GM12873 (cell line): ENCODE measurements at regions not wholly inside any gene's neighbourhood (a gene's known extent, or its start where the extent isn't known, plus 50 kb on each side); places are given as distances from the start of the nearest gene placed in this dataset.

Experiments
- TF ChIP-seq, protein P1 (sequence below): IDR thresholded peaks from 2 replicates; pipeline ENCODE4 v1.5.1; 2012; ENCODE audit warnings: low read depth, mild to moderate bottlenecking, moderate library complexity, low read length, control low read depth; ENCODE audit not compliant: insufficient read depth; ENCODE audit errors: missing control alignments

DNA sequence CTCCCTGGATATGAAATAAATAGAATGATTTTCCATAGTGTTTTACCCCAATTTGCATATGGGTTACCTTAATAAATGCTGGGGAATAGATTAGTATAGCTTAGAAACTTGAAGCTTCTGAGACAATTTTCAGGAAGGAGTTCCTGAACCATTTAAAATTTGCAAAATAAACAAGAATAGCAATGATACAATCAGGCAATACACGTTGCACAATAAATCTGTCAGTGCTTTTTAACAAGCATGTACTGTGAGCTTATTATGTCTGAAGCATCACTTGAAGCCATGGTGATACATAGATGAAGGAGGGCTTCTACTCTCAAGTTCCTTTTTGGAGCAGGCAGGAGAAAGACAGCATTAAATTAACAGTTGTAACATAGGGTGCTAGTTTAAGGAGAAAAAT lies 84.2 kb upstream of the WDFY3 start:
- TF ChIP-seq, protein P1, sequence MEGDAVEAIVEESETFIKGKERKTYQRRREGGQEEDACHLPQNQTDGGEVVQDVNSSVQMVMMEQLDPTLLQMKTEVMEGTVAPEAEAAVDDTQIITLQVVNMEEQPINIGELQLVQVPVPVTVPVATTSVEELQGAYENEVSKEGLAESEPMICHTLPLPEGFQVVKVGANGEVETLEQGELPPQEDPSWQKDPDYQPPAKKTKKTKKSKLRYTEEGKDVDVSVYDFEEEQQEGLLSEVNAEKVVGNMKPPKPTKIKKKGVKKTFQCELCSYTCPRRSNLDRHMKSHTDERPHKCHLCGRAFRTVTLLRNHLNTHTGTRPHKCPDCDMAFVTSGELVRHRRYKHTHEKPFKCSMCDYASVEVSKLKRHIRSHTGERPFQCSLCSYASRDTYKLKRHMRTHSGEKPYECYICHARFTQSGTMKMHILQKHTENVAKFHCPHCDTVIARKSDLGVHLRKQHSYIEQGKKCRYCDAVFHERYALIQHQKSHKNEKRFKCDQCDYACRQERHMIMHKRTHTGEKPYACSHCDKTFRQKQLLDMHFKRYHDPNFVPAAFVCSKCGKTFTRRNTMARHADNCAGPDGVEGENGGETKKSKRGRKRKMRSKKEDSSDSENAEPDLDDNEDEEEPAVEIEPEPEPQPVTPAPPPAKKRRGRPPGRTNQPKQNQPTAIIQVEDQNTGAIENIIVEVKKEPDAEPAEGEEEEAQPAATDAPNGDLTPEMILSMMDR: no peak

DNA sequence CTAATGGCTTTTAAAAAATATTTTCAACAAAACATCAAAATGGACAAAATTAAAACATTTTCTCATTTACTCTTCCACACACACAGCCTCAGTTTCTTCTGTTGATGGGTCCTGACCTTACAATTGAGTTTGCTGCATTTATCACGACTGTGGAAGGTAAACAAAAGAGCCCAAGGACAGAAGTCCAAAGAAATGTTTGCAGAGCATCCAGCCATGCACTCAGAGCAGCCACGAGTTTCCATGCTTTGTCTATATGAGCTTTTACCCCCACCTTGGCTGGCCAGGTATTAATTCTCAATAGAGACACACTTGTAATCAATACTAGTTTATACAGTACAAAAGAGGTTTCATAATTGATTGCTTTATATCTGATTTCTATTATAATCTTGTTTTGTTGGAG lies 85.0 kb upstream of the WDFY3 start:
- TF ChIP-seq, protein P1: no peak

DNA sequence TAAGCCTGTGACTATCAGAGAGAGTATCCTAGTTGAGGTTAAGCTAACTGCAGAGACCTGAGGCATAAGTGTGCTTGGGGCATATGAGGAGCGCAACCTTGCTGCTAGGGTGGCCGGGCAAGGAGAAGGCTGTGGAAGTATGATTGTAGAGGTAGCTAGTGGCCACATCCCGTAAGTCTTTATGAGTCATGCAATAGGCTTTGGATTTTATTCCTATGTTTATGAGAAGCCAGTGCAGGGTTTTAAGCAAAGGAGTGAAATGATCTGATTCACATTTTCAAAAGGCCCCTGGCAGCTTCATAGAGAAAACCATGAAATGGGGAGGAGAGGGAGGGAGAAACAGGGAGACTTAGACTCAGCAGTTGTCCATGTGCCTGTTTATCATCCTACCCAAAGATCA lies 92.1 kb upstream of the WDFY3 start:
- TF ChIP-seq, protein P1: no peak

DNA sequence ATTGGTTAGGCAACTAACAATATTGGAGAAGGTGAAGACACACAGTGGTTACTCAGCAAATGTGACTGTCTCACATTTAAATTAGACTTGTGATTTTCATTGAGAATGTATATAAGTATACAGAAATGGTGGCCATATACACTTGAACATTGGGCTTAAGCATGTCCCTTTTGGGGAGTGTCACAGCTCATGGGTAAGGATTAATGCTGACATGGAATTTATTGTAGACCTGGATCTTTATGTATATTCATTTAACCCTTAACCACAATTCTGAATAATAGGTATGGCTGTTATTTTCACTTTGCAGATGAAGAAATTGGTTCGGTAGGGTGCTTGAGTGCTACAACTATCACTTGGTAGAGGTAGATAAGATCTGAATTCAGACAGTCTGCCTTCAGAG lies 95.5 kb upstream of the WDFY3 start:
- TF ChIP-seq, protein P1: no peak

DNA sequence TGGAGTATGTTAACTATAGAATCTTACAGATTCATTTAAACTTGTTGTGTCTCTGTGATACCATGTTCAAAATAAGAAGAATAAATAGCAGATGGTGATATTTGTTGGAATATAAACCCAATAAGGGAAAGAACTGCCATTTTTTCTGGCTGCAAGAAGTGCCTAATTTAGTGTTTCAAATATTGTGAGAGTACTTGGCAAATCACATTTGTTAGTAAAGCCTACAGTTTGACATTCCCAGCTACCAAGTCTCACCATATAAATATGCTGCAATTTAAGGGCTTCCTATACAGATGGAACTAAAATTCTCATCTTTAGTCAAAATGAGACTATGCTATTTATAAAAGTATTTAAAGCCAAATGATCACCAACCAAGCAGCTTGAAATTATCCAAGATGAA lies 96.0 kb upstream of the WDFY3 start:
- TF ChIP-seq, protein P1: no peak

DNA sequence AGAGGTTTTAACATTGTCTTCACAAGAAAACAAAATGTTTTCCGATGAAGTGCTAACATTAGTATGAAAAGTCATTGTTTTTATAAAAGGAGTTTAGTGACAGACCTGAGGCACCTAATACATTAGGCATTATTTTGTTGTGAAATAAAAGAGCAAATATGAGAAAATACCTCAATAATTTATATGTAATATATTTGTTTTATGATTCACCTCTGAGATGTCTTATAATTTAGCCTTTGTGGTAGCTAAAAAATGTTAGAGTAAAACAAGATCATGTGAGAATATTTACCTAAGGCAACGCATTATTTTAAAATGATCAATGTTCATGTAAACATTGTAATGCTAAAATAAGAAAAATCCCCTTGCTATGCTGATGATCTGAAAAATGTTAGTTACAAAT lies 100.9 kb upstream of the WDFY3 start:
- TF ChIP-seq, protein P1: no peak

DNA sequence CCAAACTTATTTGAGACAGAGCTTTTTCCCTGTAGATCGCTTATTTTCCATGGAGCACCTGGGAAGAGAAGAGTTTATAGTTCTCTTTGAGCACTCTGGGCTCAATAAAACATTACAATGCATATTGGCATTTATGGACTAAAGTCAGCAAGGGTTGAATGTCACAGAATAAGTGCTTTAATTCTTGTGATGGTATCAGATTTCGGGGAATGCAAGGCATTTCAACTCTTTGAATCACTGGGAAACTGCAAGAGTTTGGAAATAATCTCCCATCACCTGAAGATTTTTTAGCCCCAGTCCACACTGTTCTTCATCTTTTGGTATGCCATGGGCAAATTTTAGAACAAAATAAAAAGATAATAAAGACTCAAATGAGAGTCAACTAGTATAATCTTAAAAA lies 111.5 kb upstream of the WDFY3 start:
- TF ChIP-seq, protein P1: no peak
